H1 (cell line): ENCODE measurements at regions not wholly inside any gene's neighbourhood (a gene's known extent, or its start where the extent isn't known, plus 50 kb on each side); places are given as distances from the start of the nearest gene placed in this dataset.

Experiments used
- CTCF ChIP-seq, 3 experiments: IDR thresholded peaks; 1 replicate in 2 of 3; 2 replicates in 1 of 3; pipeline versions ENCODE4 v1.5.1 to v1.6.1; 2011; ENCODE audit warnings: low read length in 3 of 3, mild to moderate bottlenecking in 3 of 3, inconsistent platforms in 2 of 3, low read depth in 1 of 3, moderate library complexity in 1 of 3; ENCODE audit not compliant: insufficient read depth in 1 of 3; ENCODE audit errors: control extremely low read depth in 1 of 3
- POLR2A ChIP-seq, 2 experiments: IDR thresholded peaks; 1 replicate in 1 of 2; 2 replicates in 1 of 2; pipeline ENCODE4 v1.6.1; 2011; ENCODE audit warnings: low read depth in 2 of 2, low read length in 2 of 2, mild to moderate bottlenecking in 2 of 2; ENCODE audit errors: control extremely low read depth in 1 of 2
- RAD21 ChIP-seq, 2 experiments: IDR thresholded peaks in 1 of 2; conservative IDR thresholded peaks in 1 of 2; 2 replicates each; pipeline ENCODE4 v1.6.1; 2011; ENCODE audit warnings: low read depth in 2 of 2, low read length in 2 of 2, improper control_type of control experiment in 1 of 2, inconsistent platforms in 1 of 2, mild to moderate bottlenecking in 1 of 2, moderate library complexity in 1 of 2
- RFX5 ChIP-seq: IDR thresholded peaks from 2 replicates; pipeline ENCODE4 v1.6.1; 2011; ENCODE audit warnings: low read depth, low read length, improper control_type of control experiment, borderline replicate concordance
- SUZ12 ChIP-seq: fragments of 200-600 bp; sonication (generic); IDR thresholded peaks from 2 replicates; pipeline ENCODE4 v1.6.1; 2012; ENCODE audit warnings: mild to moderate bottlenecking, inconsistent platforms, low read length, moderate library complexity, mixed read lengths
- TAF1 ChIP-seq: IDR thresholded peaks from 2 replicates; pipeline ENCODE4 v1.6.1; 2011; ENCODE audit warnings: mild to moderate bottlenecking, low read depth, low read length
- TEAD4 ChIP-seq: IDR thresholded peaks from 2 replicates; pipeline ENCODE4 v1.6.1; 2012; ENCODE audit warnings: low read depth, low read length, inconsistent platforms, mixed read lengths
- USF2 ChIP-seq: IDR thresholded peaks from 2 replicates; pipeline ENCODE4 v1.6.1; 2011; ENCODE audit warnings: low read length, improper control_type of control experiment

DNA sequence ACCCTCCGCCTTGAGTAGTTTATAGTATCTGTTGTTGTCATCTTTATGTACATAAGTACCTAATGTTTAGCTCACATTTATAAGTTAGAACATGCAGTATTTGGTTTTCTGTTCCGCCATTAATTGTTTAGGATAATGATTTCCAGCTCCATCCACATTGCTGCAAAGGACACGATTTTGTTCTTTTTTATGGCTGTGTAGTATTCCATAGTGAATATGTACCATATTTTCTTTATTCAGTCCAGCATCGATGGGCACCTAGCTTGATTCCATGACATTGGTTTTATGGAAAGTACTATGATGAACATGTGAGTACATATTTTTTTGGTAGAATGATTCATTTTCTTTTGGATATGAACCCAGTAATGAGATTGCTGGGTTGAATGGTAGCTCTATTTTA, 174.4 kb upstream of the SPRY2 start:
- TF ChIP-seq SUZ12 (no peak), RFX5 (no peak), USF2 (no peak), RAD21 (IDR thresholded peaks at IDR 0.05 in 1 of 2, conservative IDR thresholded peaks at IDR 0.05 in 1 of 2; ENCODE audit: low read depth in 2 of 2, low read length in 2 of 2) (no peak), CTCF (IDR thresholded peaks at IDR 0.05; ENCODE audit: control extremely low read depth in 1 of 3, insufficient read depth in 1 of 3, low read depth in 1 of 3, low read length in 3 of 3) (no peak), TEAD4 (no peak), TAF1 (no peak), POLR2A (IDR thresholded peaks at IDR 0.05; ENCODE audit: control extremely low read depth in 1 of 2, low read depth in 2 of 2, low read length in 2 of 2) (no peak)
